GM18867 (cell line): ENCODE measurements at regions not wholly inside any gene's neighbourhood (a gene's known extent, or its start where the extent isn't known, plus 50 kb on each side); places are given as distances from the start of the nearest gene placed in this dataset.

Experiments
- ATAC-seq: cut with Tn5 transposase; IDR thresholded peaks from one replicate; pipeline ENCODE4 v1.9.1; 2021; ENCODE audit warnings: mild to moderate bottlenecking, moderate library complexity; ENCODE audit not compliant: unreplicated experiment

DNA sequence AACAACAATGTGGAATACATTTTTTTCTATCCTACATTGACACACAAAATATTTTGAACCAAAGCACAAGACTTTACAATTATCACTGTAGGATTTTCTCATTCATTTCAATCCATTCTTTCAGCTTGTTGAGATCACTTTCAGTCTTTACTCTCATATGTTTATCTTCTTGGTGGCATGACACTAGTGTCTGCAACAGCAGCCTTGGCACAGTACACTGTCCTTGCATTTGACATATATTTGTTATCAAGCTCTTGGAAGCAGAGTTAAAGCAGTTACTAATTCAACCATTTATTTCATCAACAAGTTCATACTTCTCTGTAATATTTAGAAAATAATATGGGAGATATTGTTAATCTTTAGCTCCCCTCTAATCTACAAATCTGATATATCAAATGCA, 922.4 kb upstream of the ADGRL2 start:
- ATAC-seq = no peak

DNA sequence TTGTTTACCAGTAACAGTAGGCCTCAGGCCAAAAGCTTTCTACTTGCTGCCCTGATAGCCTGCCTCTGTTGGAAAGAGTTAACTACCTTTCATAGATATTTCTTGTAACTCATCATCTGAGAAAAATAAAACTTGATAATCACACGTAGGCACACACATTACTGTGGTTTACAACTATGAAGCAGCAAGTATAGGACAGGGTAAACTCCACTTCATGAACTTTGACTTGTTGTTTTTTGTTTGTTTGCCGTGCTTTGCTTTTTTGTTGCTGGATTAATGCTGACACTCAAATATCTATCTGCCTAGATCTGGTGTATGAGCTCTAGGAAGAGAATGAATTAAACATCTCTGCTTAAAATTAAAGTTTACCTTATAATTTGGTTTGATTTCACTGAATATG, 924.7 kb upstream of the ADGRL2 start:
- ATAC-seq = no peak

DNA sequence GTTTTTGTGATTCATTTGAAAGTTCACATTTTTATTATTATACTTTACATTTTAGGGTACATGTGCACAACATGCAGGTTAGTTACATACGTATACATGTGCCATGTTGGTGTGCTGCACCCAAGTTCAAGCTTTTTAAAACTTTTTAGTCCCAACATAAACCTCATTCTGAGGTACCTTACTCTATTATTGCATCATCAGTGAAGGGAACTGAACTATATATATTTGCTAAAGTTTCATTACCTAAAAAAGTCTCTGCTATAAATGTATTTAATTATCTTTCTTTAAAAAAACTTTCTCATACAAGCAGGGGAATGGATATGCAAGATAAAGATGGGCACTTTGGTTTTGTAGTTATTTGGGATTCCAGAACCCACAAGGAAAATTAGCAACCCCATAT, 931.4 kb upstream of the ADGRL2 start:
- no peak for ATAC-seq

- ATAC-seq = no peak
Measured at GRCh38 chr1:80847904-80848303, 952.8 kb upstream of the ADGRL2 start.

GRCh38 chr1:80846966-80847365, 953.8 kb upstream of the ADGRL2 start:
- ATAC-seq = no peak

GRCh38 chr1:80842796-80843195, 957.9 kb upstream of the ADGRL2 start:
- no peak for ATAC-seq

GRCh38 chr1:80841261-80841660, 959.5 kb upstream of the ADGRL2 start:
- ATAC-seq = no peak

DNA sequence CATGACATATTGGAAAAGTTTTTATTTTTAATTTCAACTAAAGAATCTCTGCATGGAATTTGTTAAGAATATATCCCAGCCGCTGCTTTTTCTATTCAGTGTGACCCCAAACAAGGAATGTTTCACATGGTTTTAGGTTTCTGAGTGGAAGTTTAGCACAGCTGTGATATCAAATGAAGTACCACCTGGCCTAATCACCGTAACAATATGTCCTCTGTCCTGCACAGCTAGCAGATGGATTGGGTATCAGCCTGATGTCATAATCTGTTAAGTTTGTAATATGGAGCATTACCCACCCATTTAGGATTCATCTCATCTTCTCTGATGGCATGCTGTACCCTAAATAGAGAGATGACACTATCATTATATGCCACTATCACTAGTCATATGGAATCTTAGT, 963.7 kb upstream of the ADGRL2 start:
- ATAC-seq = no peak

DNA sequence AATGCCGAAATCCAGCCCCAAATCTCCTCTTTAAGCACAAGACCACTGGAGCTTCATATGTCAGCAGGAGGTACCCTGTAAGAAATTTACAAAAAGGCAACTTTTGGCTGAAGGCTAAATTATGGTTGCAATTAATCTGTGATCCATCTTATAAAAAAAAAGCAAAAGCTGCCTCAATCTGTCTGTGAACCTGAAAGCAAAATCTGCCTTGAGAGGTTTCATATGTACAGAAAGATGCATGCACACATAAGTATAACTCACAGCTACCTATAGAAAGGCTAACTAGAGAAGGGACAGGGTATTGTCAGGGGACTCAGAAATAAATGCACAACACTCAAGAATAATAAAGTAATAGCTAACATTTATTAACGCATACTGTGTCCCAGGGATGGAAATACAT, 964.2 kb upstream of the ADGRL2 start:
- ATAC-seq = no peak

DNA sequence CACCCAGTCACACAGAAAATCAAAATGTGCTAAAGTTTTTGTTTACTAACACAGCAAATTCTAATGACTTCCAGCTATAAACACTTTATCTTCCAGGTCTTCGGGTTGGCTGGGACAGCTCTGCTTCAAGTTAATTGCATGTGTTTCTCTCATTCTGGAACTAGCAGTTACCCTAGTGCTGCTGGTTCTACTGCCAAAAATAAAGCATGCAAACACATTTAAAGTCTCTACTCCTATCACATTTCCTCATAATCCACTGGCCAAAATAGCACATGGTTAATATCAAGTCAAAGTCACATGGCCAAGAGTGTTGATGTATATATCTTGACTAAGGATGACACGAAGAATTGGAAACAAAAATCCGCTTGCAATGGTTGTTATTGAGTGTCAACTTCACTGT, 973.1 kb upstream of the ADGRL2 start:
- no peak for ATAC-seq

- no peak for ATAC-seq
Measured at GRCh38 chr1:80825067-80825466, 975.7 kb upstream of the ADGRL2 start.

DNA sequence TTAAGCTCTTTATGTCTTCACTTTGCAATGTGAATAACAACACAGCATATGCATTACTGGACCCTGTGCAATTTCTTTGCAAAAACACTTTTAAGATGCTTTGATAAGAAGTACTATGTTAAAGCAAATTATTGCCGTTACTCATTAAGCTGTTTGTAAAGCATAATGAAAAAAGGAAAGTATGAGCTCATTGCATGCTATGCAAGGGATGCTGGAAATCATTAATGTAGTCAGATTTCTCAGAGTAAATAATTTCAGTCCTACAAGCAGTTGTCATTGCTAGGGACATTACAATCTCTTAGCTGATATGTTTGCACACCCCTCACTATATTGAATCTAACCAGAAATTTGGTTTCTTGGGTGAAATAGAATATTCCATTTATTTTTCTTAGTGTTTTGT, 982.5 kb upstream of the ADGRL2 start:
- no peak for ATAC-seq

DNA sequence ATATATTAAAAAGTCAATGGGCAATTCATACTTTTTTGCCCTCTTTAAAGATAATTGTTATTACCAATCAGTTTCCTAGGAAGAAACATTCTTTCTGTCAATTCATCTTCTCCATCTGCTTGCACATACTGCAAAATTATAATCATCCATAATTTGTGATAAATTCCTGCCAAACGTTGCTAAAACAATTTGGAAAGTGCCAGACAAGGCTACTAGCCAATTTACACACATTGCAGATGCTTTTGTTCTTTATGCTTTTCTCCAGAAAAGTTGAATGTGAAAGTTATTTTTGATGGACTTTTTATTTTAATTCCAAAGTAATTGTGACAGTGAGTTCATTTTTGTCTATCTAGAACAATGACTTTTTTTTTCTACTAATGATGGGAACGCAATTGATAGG, 992.8 kb upstream of the ADGRL2 start:
- no peak for ATAC-seq

DNA sequence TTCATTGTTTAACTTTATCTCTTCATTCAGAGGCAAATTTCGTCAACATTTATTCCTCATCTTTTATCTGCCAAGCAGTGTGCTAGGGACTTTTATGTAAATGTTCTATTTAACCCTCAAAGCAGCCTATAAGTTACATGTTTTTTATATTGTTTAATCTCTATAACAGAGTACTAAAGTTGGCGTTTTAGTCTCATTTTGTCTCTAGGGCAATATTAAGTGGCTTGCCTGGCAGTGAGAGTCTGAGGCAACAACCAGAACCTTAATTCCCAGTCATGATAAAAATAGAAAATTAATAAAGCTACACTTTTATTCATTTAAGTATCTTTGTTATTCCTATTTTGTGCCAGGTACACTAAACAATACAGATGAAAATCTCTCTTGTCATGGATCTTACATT, 994.3 kb upstream of the ADGRL2 start:
- ATAC-seq = no peak

- ATAC-seq = no peak
Measured at GRCh38 chr1:80801695-80802094, 999.0 kb upstream of the ADGRL2 start.

- no peak for ATAC-seq
Measured at GRCh38 chr1:80799457-80799856, 1001.3 kb upstream of the ADGRL2 start.

GRCh38 chr1:80779275-80779674, 1021.5 kb upstream of the ADGRL2 start:
- ATAC-seq = no peak

DNA sequence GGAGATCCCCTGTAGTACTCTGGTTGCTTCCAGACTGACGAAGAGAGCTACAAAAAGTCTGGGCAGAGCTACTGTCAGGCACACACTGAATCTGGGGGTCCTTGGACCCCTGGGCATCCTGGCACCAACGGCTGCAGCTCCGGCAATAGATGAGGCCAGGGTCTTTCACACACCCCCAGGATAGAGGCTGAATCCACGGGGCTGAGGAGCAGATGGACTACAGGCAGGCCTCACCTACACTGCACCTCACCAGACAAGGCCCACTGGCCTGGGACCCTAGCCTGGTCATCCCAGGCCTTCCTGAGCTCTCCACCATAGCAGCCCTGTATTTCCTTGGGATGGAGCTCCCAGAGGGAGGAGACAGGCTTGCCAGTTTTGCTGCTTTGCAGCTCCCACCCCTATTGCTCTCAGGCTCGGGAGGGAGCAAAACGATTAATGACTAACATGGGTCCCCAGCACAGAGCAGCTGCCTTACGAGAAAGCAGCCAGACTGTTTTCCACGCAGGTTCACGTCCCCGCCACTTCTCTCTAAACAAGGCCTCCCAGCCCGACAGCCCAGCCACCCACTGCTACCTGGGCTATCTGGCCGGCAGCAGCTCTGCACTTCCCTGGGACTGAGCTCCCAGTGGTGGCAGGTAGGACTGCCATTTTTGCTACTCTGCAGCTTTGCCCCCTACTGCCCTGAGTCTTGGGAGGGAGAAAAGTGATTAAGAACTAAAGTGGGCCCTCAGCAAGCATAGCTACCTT, 1022.5 kb upstream of the ADGRL2 start:
- no peak for ATAC-seq

DNA sequence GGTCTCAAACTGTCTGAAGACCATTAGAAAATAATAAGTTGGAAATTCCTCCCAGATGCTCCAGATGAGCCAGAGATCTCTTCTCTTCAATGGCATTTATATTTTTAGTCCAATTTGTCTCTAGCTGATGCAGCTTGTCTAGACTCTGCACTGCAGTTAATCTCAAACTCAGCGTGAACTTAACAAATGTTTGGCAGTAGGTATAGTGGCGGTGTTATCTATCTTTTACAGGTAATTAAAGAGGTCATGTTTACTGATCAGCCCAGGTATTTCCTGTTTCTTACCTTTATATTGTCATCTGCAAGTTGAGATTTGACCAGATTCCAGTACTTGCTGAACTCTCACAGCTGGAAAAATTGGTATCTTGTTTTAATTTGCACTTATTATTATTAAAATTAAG, 1024.5 kb upstream of the ADGRL2 start:
- no peak for ATAC-seq

- ATAC-seq = no peak
Measured at GRCh38 chr1:80769208-80769750, 1031.5 kb upstream of the ADGRL2 start.

- ATAC-seq = no peak
Measured at GRCh38 chr1:80767711-80768110, 1033.0 kb upstream of the ADGRL2 start.

GRCh38 chr1:80759354-80759753, 1041.4 kb upstream of the ADGRL2 start:
- ATAC-seq = no peak

DNA sequence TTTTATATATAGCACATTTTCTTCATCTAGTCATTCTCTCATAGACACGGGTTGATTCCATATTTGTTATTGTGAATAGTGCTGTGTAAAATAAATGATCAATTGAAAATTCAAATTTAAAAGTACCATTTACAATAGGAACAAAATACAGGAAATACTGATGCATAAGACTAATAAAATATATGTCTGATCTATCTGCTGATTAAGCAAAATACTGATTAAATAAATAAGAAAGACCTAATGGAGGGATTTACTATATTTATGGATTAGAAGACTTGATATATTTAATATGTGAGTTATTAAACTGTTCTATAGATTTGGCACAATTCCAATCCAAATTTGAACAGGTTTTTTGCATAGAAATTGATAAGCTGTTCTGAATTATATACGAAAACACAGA, 1044.8 kb upstream of the ADGRL2 start:
- ATAC-seq = no peak
